ENCODE measurements at regions not wholly inside any gene's neighbourhood (a gene's known extent, or its start where the extent isn't known, plus 50 kb on each side); places are given as distances from the start of the nearest gene placed in this dataset.

DNA sequence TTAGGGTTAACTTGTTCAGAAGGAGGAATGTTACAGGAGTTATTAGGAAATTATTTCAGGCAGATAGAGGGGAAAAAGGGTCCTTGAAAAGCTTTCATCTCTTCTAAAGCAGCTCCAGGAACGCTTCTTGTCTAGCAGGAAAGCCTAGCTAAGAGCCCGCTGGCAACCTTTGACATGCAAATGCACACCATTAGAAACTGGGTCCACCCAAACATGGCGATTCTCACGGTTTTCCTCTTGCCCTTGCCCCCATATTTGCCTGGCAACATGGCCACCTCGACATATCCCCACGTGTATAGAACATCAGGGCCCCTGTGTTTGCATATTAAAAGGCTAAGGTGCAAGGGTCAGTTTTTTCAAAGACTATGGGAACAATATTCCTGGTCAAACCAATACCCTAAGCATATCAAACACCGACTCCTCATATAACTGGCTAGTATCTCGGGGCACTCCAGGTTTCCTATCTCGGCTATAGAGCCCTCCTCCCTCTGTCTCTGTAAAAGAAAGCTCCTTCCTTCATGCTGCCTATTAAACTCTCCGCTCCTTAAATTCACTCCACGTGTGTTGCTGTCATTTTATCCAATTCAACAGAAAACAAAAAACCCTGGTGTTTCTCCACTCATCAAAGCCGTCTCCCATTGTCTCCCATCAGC is 268.9 kb upstream of the HSFY2 start:
- peaks cover 0 to 8% (median 0%) of the 10 kb centered on the region in 11 donors for H3K9me3 Mint-ChIP-seq
- H3K27ac Mint-ChIP-seq, result no peak overlapping the region
- intact Hi-C loops (cut with micrococcal nuclease), result no loop called here
- no peaks in the 10 kb centered on the region for H3K4me1 ChIP-seq (ENCODE audit: control insufficient read depth in 2 of 2, insufficient read depth in 2 of 2, low read length in 2 of 2)
- H3K27ac ChIP-seq (ENCODE audit: low read depth, low read length), result no peak overlapping the region
- no peak overlapping the region for H3K4me3 Mint-ChIP-seq
- CTCF ChIA-PET, result no interaction called here
- H3K36me3 ChIP-seq (ENCODE audit: control insufficient read depth in 2 of 3, insufficient read depth in 3 of 3, low read length in 3 of 3), result no peaks in the 10 kb centered on the region
- no peaks in the 10 kb centered on the region for H3K27me3 Mint-ChIP-seq
- no peak for ATAC-seq
- POLR2A ChIA-PET, result no interaction called here
- no peak overlapping the region for H3K4me3 ChIP-seq (ENCODE audit: low read length)
- no peak for DNase-seq
- H3K4me1 Mint-ChIP-seq, result peaks cover 0 to 8% (median 0%) of the 10 kb centered on the region in 7 donors
- peaks cover 0 to 52% (median 8%) of the 10 kb centered on the region in 5 donors for H3K36me3 Mint-ChIP-seq
- H3K9me3 ChIP-seq (ENCODE audit: control insufficient read depth in 2 of 3, low read length in 3 of 3), result no peaks in the 10 kb centered on the region
- no peaks in the 10 kb centered on the region for H3K27me3 ChIP-seq (ENCODE audit: control insufficient read depth in 2 of 2, insufficient read depth in 2 of 2, low read length in 2 of 2)

DNA sequence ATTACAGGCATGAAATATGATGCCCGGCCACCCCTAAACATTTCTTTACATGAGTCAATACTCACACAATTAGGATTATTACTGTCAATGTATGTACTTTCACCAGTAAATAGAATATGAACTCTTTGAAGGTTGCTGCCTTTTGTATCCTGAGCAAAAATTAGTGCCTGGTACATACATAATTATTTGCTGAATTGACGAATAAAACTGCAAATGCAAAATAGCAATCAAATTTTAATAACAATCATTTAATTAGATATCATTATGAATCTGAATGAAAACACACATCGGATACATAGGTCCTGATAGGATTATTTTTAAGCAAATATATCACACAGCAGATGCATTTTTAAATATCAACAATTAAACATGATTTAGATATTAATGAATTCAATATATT is 253.1 kb upstream of the HSFY2 start:
- DNase-seq (no peak), ATAC-seq (no peak)
- no peaks in the 10 kb centered on the region for H3K9me3 Mint-ChIP-seq
- H3K36me3 Mint-ChIP-seq, result no peaks in the 10 kb centered on the region
- no peak overlapping the region for H3K27ac Mint-ChIP-seq
- ChIA-PET CTCF (no interaction called here), POLR2A (no interaction called here)
- H3K9me3 ChIP-seq (ENCODE audit: control insufficient read depth in 2 of 3, low read length in 3 of 3), result no peaks in the 10 kb centered on the region
- H3K36me3 ChIP-seq (ENCODE audit: control insufficient read depth in 2 of 3, insufficient read depth in 3 of 3, low read length in 3 of 3), result no peaks in the 10 kb centered on the region
- intact Hi-C loops (cut with micrococcal nuclease), result no loop called here
- no peak overlapping the region for H3K4me3 Mint-ChIP-seq
- H3K27me3 Mint-ChIP-seq, result no peaks in the 10 kb centered on the region
- no peak overlapping the region for H3K27ac ChIP-seq (ENCODE audit: low read depth, low read length)
- H3K27me3 ChIP-seq (ENCODE audit: control insufficient read depth in 2 of 2, insufficient read depth in 2 of 2, low read length in 2 of 2), result no peaks in the 10 kb centered on the region
- no peaks in the 10 kb centered on the region for H3K4me1 Mint-ChIP-seq
- no peak overlapping the region for H3K4me3 ChIP-seq (ENCODE audit: low read length)
- H3K4me1 ChIP-seq (ENCODE audit: control insufficient read depth in 2 of 2, insufficient read depth in 2 of 2, low read length in 2 of 2), result no peaks in the 10 kb centered on the region

DNA sequence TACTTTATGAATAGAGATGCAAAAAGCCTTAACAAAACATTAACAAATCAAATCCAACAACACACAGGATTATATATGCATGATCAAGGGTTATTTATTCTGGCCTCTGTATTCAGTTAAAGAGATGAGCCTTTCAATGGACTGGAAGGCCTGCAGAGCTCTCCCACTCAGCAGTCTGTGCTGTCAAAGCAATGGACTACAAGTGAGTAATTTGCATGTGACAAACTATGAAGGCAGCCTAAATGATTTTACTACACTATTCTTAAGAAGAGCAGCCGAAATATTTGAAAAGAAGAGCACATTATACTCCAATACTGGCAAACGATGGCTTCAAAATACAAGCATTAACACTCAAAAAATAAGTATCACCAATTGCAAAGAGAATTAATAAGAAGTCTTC is 250.4 kb upstream of the HSFY2 start:
- POLR2A ChIA-PET, result no interaction called here
- peaks cover 0 to 5% (median 0%) of the 10 kb centered on the region in 5 donors for H3K36me3 Mint-ChIP-seq

DNA sequence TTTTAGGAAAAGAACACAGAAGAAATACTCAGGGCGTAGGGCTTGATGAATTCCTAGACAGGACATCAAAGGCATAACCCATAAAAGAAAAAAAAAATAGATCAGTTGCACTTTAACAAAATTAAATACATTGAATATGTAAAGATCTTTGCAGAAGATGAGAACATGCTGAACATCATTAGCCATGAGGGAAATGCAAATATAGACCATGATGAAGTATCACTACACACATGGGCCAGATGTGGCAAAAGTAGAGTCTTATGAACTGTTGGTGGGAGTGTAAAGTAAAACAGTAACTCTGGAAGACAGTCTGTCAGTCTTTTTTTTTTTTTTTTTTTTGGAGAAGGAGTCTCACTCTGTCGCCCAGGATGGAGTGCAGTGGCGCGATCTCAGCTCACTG is 246.7 kb upstream of the HSFY2 start:
- Histone ChIP-seq H3K4me3 (ENCODE audit: low read length) (no peak overlapping the region), H3K4me1 (ENCODE audit: control insufficient read depth in 2 of 2, insufficient read depth in 2 of 2, low read length in 2 of 2) (no peaks in the 10 kb centered on the region), H3K27ac (ENCODE audit: low read depth, low read length) (no peak overlapping the region), H3K36me3 (ENCODE audit: control insufficient read depth in 2 of 3, insufficient read depth in 3 of 3, low read length in 3 of 3) (no peaks in the 10 kb centered on the region), H3K9me3 (ENCODE audit: control insufficient read depth in 2 of 3, low read length in 3 of 3) (no peaks in the 10 kb centered on the region), H3K27me3 (ENCODE audit: control insufficient read depth in 2 of 2, insufficient read depth in 2 of 2, low read length in 2 of 2) (no peaks in the 10 kb centered on the region)
- H3K9me3 Mint-ChIP-seq, result no peaks in the 10 kb centered on the region
- no peak overlapping the region for H3K4me3 Mint-ChIP-seq
- peaks cover 0 to 10% (median 0%) of the 10 kb centered on the region in 5 donors for H3K36me3 Mint-ChIP-seq
- DNase-seq (no peak), ATAC-seq (no peak)
- CTCF ChIA-PET, result no interaction called here
- POLR2A ChIA-PET, result no interaction called here
- intact Hi-C loops (cut with micrococcal nuclease), result no loop called here
- no peak overlapping the region for H3K27ac Mint-ChIP-seq
- H3K4me1 Mint-ChIP-seq, result peaks cover 0 to 14% (median 0%) of the 10 kb centered on the region in 7 donors
- no peaks in the 10 kb centered on the region for H3K27me3 Mint-ChIP-seq

More for the DNA sequence above, 250.4 kb upstream of the HSFY2 start:
- H3K4me1 ChIP-seq (ENCODE audit: control insufficient read depth in 2 of 2, insufficient read depth in 2 of 2, low read length in 2 of 2), result no peaks in the 10 kb centered on the region
- no peaks in the 10 kb centered on the region for H3K9me3 Mint-ChIP-seq
- H3K4me3 ChIP-seq (ENCODE audit: low read length), result no peak overlapping the region
- no peaks in the 10 kb centered on the region for H3K27me3 Mint-ChIP-seq
- CTCF ChIA-PET, result no interaction called here
- H3K4me3 Mint-ChIP-seq, result no peak overlapping the region
- no peak overlapping the region for H3K27ac ChIP-seq (ENCODE audit: low read depth, low read length)
- no peak overlapping the region for H3K27ac Mint-ChIP-seq
- H3K36me3 ChIP-seq (ENCODE audit: control insufficient read depth in 2 of 3, insufficient read depth in 3 of 3, low read length in 3 of 3), result no peaks in the 10 kb centered on the region
- intact Hi-C loops (cut with micrococcal nuclease), result no loop called here
- ATAC-seq (no peak), DNase-seq (no peak)
- H3K9me3 ChIP-seq (ENCODE audit: control insufficient read depth in 2 of 3, low read length in 3 of 3), result no peaks in the 10 kb centered on the region
- no peaks in the 10 kb centered on the region for H3K27me3 ChIP-seq (ENCODE audit: control insufficient read depth in 2 of 2, insufficient read depth in 2 of 2, low read length in 2 of 2)
- no peaks in the 10 kb centered on the region for H3K4me1 Mint-ChIP-seq

DNA sequence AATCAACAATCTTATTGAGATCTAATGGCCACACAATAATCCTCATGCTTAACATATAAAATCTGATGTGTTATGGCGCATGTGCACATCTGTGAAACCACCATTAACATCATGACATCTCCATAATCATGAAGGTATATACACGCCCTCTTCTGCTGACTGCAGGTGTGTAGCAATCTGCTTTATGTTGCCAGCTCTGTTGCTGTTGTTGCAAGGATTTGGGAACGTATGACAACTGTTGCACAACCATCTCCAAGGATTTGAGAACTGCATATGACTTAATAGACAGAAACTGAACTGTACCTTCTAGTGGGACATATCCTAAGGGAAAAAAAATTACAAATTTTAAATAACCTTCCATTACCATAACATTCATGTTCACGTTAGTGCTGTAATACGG is 243.5 kb upstream of the HSFY2 start:
- Histone ChIP-seq H3K27ac (ENCODE audit: low read depth, low read length) (no peak overlapping the region), H3K36me3 (ENCODE audit: control insufficient read depth in 2 of 3, insufficient read depth in 3 of 3, low read length in 3 of 3) (no peaks in the 10 kb centered on the region), H3K9me3 (ENCODE audit: control insufficient read depth in 2 of 3, low read length in 3 of 3) (no peaks in the 10 kb centered on the region), H3K4me3 (ENCODE audit: low read length) (no peak overlapping the region), H3K4me1 (ENCODE audit: control insufficient read depth in 2 of 2, insufficient read depth in 2 of 2, low read length in 2 of 2) (no peaks in the 10 kb centered on the region), H3K27me3 (ENCODE audit: control insufficient read depth in 2 of 2, insufficient read depth in 2 of 2, low read length in 2 of 2) (no peaks in the 10 kb centered on the region)
- DNase-seq (no peak), ATAC-seq (no peak)
- Mint-ChIP-seq H3K27ac (no peak overlapping the region), H3K9me3 (no peaks in the 10 kb centered on the region), H3K4me3 (no peak overlapping the region), H3K36me3 (peaks cover 0 to 10% (median 0%) of the 10 kb centered on the region in 5 donors), H3K27me3 (no peaks in the 10 kb centered on the region), H3K4me1 (peaks cover 0 to 17% (median 4%) of the 10 kb centered on the region in 7 donors)
- ChIA-PET CTCF (no interaction called here), POLR2A (no interaction called here)
- intact Hi-C loops (cut with micrococcal nuclease), result no loop called here

DNA sequence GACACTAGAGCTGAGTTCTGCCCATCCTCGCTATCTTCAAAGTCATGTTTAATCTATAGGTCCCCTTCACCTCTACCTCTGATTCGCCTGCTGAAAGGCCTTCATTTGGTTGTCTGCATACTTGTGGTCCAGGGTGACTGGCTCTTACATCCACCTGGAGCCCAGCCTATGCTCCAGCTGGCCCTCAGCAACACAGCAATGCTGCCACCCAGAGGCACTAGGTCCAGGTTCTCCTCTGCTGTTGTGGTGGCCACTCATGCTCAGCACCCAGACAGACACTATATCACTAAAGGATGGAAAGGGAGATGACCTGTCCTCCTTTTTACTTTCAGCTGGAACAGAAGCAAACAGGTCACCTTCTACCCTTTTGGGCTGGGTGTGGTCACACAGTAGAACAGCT is 242.3 kb upstream of the HSFY2 start:
- ChIA-PET CTCF (no interaction called here), POLR2A (no interaction called here)
- no peaks in the 10 kb centered on the region for H3K27me3 Mint-ChIP-seq
- H3K9me3 Mint-ChIP-seq, result no peaks in the 10 kb centered on the region
- H3K27ac ChIP-seq (ENCODE audit: low read depth, low read length), result no peak overlapping the region
- H3K4me3 ChIP-seq (ENCODE audit: low read length), result no peak overlapping the region
- ATAC-seq (no peak), DNase-seq (no peak)
- H3K27ac Mint-ChIP-seq, result no peak overlapping the region
- peaks cover 0 to 18% (median 4%) of the 10 kb centered on the region in 7 donors for H3K4me1 Mint-ChIP-seq
- intact Hi-C loops (cut with micrococcal nuclease), result no loop called here
- peak overlapping the region in 2 of 10 donors; percentile 3 to 27 for H3K4me3 Mint-ChIP-seq
- no peaks in the 10 kb centered on the region for H3K9me3 ChIP-seq (ENCODE audit: control insufficient read depth in 2 of 3, low read length in 3 of 3)
- H3K36me3 Mint-ChIP-seq, result peaks cover 0 to 10% (median 0%) of the 10 kb centered on the region in 5 donors
- H3K36me3 ChIP-seq (ENCODE audit: control insufficient read depth in 2 of 3, insufficient read depth in 3 of 3, low read length in 3 of 3), result no peaks in the 10 kb centered on the region
- H3K4me1 ChIP-seq (ENCODE audit: control insufficient read depth in 2 of 2, insufficient read depth in 2 of 2, low read length in 2 of 2), result no peaks in the 10 kb centered on the region
- H3K27me3 ChIP-seq (ENCODE audit: control insufficient read depth in 2 of 2, insufficient read depth in 2 of 2, low read length in 2 of 2), result no peaks in the 10 kb centered on the region

DNA sequence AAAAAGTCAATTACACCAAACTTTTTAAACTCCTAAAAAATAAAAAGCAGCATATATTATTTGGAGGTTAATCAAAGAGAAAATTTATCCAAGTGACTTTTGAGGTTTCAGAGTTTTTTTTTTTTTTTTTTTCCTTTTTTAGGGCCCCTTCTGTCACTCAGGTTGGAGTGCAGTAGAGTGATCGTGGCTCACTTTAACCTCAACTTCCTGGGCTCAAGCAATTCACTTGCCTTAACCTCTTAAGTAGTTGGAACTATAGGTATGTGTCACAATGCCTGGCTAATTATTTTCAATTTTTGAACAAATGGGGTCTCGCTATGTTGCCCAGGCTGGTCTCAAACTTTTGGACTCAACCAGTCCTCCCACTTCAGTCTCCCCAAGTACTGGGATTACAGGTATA is 241.7 kb upstream of the HSFY2 start:
- ATAC-seq (no peak), DNase-seq (no peak)
- H3K27ac Mint-ChIP-seq, result no peak overlapping the region
- peaks cover 0 to 9% (median 0%) of the 10 kb centered on the region in 5 donors for H3K36me3 Mint-ChIP-seq
- no peaks in the 10 kb centered on the region for H3K27me3 ChIP-seq (ENCODE audit: control insufficient read depth in 2 of 2, insufficient read depth in 2 of 2, low read length in 2 of 2)
- ChIA-PET POLR2A (no interaction called here), CTCF (no interaction called here)
- H3K4me3 Mint-ChIP-seq, result no peak overlapping the region
- H3K4me1 ChIP-seq (ENCODE audit: control insufficient read depth in 2 of 2, insufficient read depth in 2 of 2, low read length in 2 of 2), result no peaks in the 10 kb centered on the region
- H3K4me1 Mint-ChIP-seq, result peaks cover 0 to 18% (median 4%) of the 10 kb centered on the region in 7 donors
- H3K9me3 ChIP-seq (ENCODE audit: control insufficient read depth in 2 of 3, low read length in 3 of 3), result no peaks in the 10 kb centered on the region
- H3K36me3 ChIP-seq (ENCODE audit: control insufficient read depth in 2 of 3, insufficient read depth in 3 of 3, low read length in 3 of 3), result no peaks in the 10 kb centered on the region
- no peak overlapping the region for H3K4me3 ChIP-seq (ENCODE audit: low read length)
- H3K9me3 Mint-ChIP-seq, result no peaks in the 10 kb centered on the region
- no peak overlapping the region for H3K27ac ChIP-seq (ENCODE audit: low read depth, low read length)
- no peaks in the 10 kb centered on the region for H3K27me3 Mint-ChIP-seq
- intact Hi-C loops (cut with micrococcal nuclease), result no loop called here
